ENCODE measurements at regions not wholly inside any gene's neighbourhood (a gene's known extent, or its start where the extent isn't known, plus 50 kb on each side); places are given as distances from the start of the nearest gene placed in this dataset.

GRCh38 chr4:31125061-31125460, 404.9 kb downstream of the PCDH7 start:
- TF ChIP-seq CTCF (conservative IDR thresholded peaks at IDR 0.05; ENCODE audit: low read depth, low read length), result no peak
- no peak for TF ChIP-seq EZH2 (IDR thresholded peaks at IDR 0.05; ENCODE audit: low read length, unreplicated experiment)
- TF ChIP-seq EZH2phosphoT487 (IDR thresholded peaks at IDR 0.05; ENCODE audit: borderline replicate concordance, low read length), result no peak
